ENCODE measurements at regions not wholly inside any gene's neighbourhood (a gene's known extent, or its start where the extent isn't known, plus 50 kb on each side); places are given as distances from the start of the nearest gene placed in this dataset.
"Not testable (repeated sequence)": the region's sequence is repeated elsewhere in the genome, so short reads cannot be mapped to it uniquely, and the experiment has no call there.

DNA sequence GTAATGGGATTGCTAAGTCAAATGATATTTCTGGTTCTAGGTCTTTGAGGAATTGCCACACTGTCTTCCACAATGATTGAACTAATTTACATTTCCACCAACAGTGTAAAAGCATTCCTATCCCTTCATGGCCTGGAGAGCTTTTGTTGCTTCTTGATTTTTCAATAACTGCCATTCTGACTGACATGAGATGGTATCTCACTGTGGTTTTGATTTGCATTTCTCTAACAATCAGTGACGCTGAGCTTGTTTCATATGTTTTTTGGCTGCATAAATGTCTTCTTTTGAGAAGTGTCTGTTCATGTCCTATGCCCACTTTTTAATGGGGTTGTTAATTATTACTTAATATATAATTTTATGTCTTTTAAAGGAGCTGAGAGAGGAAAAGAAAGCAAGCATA, 177.7 kb upstream of the VLDLR start:
- not testable (repeated sequence) for TF ChIP-seq IRF1 (CRISPR knock-in tag; IDR thresholded peaks at IDR 0.05; ENCODE audit: low read depth); MEIS1 (CRISPR knock-in tag; IDR thresholded peaks at IDR 0.05; ENCODE audit: borderline replicate concordance); EZH2 (conservative IDR thresholded peaks at IDR 0.05; ENCODE audit: low read depth, low read length); RXRB (CRISPR knock-in tag; IDR thresholded peaks at IDR 0.05; ENCODE audit: borderline replicate concordance); EED (CRISPR knock-in tag; IDR thresholded peaks at IDR 0.05); ATF3 (CRISPR knock-in tag; IDR thresholded peaks at IDR 0.05); ZNF776 (CRISPR knock-in tag; IDR thresholded peaks at IDR 0.05); SRSF9 (IDR thresholded peaks at IDR 0.05; ENCODE audit: borderline replicate concordance, insufficient read depth, low read depth, low read length, poor library complexity, severe bottlenecking); MZF1 (CRISPR knock-in tag; IDR thresholded peaks at IDR 0.05; ENCODE audit: borderline replicate concordance); JUND (CRISPR knock-in tag; IDR thresholded peaks at IDR 0.05); POLR2A (IDR thresholded peaks at IDR 0.05; ENCODE audit: insufficient read depth in 1 of 2, low read depth in 2 of 2, low read length in 2 of 2); STAT6 (CRISPR knock-in tag; IDR thresholded peaks at IDR 0.05; ENCODE audit: borderline replicate concordance)
- TF ChIP-seq, protein P1, sequence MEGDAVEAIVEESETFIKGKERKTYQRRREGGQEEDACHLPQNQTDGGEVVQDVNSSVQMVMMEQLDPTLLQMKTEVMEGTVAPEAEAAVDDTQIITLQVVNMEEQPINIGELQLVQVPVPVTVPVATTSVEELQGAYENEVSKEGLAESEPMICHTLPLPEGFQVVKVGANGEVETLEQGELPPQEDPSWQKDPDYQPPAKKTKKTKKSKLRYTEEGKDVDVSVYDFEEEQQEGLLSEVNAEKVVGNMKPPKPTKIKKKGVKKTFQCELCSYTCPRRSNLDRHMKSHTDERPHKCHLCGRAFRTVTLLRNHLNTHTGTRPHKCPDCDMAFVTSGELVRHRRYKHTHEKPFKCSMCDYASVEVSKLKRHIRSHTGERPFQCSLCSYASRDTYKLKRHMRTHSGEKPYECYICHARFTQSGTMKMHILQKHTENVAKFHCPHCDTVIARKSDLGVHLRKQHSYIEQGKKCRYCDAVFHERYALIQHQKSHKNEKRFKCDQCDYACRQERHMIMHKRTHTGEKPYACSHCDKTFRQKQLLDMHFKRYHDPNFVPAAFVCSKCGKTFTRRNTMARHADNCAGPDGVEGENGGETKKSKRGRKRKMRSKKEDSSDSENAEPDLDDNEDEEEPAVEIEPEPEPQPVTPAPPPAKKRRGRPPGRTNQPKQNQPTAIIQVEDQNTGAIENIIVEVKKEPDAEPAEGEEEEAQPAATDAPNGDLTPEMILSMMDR (CRISPR knock-in tag; IDR thresholded peaks at IDR 0.05) = not testable (repeated sequence)

All from HepG2 (cell line).